ENCODE measurements at regions not wholly inside any gene's neighbourhood (a gene's known extent, or its start where the extent isn't known, plus 50 kb on each side); places are given as distances from the start of the nearest gene placed in this dataset.

GRCh38 chr10:17506390-17506789, 52.0 kb upstream of the ST8SIA6 start:
- H3K4me2 ChIP-seq: no peak overlapping the region
- H3F3A ChIP-seq (ENCODE audit: insufficient read depth, low read depth): no peaks in the 10 kb centered on the region
- H3K27ac ChIP-seq: no peak overlapping the region
- H3K4me3 ChIP-seq: no peak overlapping the region
- no peaks in the 10 kb centered on the region for H3K9me2 ChIP-seq (ENCODE audit: insufficient read depth)
- no peaks in the 10 kb centered on the region for H3K9me3 ChIP-seq (ENCODE audit: insufficient read depth, low read depth)
- CTCF ChIA-PET: no interaction called here
- POLR2A ChIA-PET (ENCODE audit: unreplicated experiment): no interaction called here
- H2AFZ ChIP-seq: no peak overlapping the region
- BruUV-seq (replicated peaks): no TSS peak
- H3K36me3 ChIP-seq (ENCODE audit: low read depth): no peaks in the 10 kb centered on the region
- DNase-seq: no peak
- no peaks in the 10 kb centered on the region for H3K79me2 ChIP-seq (ENCODE audit: low read depth)
- H3K4me1 ChIP-seq (replicated peaks; ENCODE audit: insufficient read depth): peaks cover 8% of the 10 kb centered on the region
- no peak for TF ChIP-seq EZH2 (IDR thresholded peaks at IDR 0.05; ENCODE audit: low read depth)
- TF ChIP-seq, protein P1, sequence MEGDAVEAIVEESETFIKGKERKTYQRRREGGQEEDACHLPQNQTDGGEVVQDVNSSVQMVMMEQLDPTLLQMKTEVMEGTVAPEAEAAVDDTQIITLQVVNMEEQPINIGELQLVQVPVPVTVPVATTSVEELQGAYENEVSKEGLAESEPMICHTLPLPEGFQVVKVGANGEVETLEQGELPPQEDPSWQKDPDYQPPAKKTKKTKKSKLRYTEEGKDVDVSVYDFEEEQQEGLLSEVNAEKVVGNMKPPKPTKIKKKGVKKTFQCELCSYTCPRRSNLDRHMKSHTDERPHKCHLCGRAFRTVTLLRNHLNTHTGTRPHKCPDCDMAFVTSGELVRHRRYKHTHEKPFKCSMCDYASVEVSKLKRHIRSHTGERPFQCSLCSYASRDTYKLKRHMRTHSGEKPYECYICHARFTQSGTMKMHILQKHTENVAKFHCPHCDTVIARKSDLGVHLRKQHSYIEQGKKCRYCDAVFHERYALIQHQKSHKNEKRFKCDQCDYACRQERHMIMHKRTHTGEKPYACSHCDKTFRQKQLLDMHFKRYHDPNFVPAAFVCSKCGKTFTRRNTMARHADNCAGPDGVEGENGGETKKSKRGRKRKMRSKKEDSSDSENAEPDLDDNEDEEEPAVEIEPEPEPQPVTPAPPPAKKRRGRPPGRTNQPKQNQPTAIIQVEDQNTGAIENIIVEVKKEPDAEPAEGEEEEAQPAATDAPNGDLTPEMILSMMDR (conservative IDR thresholded peaks at IDR 0.05): no peak
- H3K27me3 ChIP-seq (ENCODE audit: insufficient read depth, low read depth): no peaks in the 10 kb centered on the region
- no peaks in the 10 kb centered on the region for H4K20me1 ChIP-seq (ENCODE audit: insufficient read depth)
- intact Hi-C loops (cut with micrococcal nuclease; ENCODE audit: unreplicated experiment): no loop called here

DNA sequence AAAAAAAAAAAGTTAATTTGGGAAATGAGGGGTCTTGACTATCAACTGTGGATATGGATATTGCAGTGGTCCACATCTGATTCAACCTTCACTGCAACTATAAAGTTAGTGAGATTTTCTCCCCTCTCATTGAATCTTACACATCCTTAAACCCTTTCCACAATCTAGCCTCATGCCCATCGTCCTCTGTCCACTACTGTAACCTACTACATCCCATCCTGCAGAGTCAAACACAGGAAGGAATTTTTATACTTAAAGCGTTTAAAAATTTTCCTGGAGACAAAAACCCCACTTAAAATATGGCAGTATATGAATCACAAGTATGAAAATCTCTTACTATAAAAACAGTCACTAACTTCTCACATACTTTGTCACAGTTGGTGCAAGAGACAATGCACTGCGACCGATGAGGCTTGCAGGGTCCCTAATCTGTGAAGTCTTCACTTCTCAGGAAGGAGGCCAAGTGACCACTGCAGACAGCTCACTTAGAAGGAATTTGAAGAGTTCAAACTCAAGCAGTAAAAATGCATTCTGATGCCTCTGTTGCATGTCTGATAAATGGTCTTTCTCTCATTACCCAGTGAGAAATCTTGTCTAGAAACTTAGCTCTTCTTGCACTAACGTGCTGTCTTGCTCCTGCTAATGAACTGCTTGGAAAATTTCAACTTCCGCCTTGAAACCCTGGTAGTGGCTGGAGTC, 50.3 kb upstream of the ST8SIA6 start:
- Histone ChIP-seq H3K9me3 (ENCODE audit: insufficient read depth, low read depth) (no peaks in the 10 kb centered on the region), H3K4me3 (no peak overlapping the region), H3F3A (ENCODE audit: insufficient read depth, low read depth) (no peaks in the 10 kb centered on the region), H3K27me3 (ENCODE audit: insufficient read depth, low read depth) (no peaks in the 10 kb centered on the region), H3K9me2 (ENCODE audit: insufficient read depth) (no peaks in the 10 kb centered on the region), H2AFZ (no peak overlapping the region), H3K27ac (no peak overlapping the region), H3K4me1 (replicated peaks; ENCODE audit: insufficient read depth) (no peaks in the 10 kb centered on the region), H3K79me2 (ENCODE audit: low read depth) (no peaks in the 10 kb centered on the region), H3K36me3 (ENCODE audit: low read depth) (no peaks in the 10 kb centered on the region), H3K4me2 (no peak overlapping the region), H4K20me1 (ENCODE audit: insufficient read depth) (no peaks in the 10 kb centered on the region)
- no TSS peak for BruUV-seq (replicated peaks)
- intact Hi-C loops (cut with micrococcal nuclease; ENCODE audit: unreplicated experiment): no loop called here
- peak in 1 of 2 experiments; percentile 4 for DNase-seq
- no peak for TF ChIP-seq EZH2 (IDR thresholded peaks at IDR 0.05; ENCODE audit: low read depth)
- TF ChIP-seq, protein P1 (conservative IDR thresholded peaks at IDR 0.05): no peak
- ChIA-PET CTCF (interaction anchor here (0.6 kb wide), 1 partner anchor 51 kb away, joined by 3 read pairs; no protein-coding TSS in a partner anchor), POLR2A (ENCODE audit: unreplicated experiment) (interaction anchor here (0.9 kb wide), 1 partner anchor 471 kb away, joined by 11 read pairs; no protein-coding TSS in a partner anchor)

All from PC-9 (cell line).